UCSD-AML1 (cell line): ENCODE measurements at regions not wholly inside any gene's neighbourhood (a gene's known extent, or its start where the extent isn't known, plus 50 kb on each side); places are given as distances from the start of the nearest gene placed in this dataset.

Experiments
- DNase-seq: peaks from one replicate; lab custom pipeline; 2025; ENCODE audit not compliant: unreplicated experiment; lab: John Stamatoyannopoulos, UW

DNA sequence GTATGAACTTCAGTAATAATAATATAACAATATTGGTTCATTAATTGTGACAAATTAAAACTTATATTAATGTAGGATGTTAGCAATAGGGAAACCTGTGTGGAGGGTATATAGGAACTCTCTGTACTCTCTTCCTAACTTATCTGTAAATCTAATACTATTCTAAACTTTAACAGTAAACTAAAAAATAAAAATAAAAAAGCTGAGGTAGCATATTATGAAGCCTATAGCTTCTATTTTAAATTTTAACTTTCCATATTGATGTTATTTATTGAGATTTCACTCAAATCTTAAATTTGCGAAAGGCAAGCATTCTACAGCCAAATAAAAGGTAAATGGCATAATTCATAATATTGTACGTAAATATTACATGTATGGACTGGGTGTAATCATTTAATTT, 326.4 kb downstream of the MEI4 start:
- DNase-seq: no peak

- no peak for DNase-seq
These were observed 333.7 kb downstream of the MEI4 start for GRCh38 chr6:77986380-77987034.

DNA sequence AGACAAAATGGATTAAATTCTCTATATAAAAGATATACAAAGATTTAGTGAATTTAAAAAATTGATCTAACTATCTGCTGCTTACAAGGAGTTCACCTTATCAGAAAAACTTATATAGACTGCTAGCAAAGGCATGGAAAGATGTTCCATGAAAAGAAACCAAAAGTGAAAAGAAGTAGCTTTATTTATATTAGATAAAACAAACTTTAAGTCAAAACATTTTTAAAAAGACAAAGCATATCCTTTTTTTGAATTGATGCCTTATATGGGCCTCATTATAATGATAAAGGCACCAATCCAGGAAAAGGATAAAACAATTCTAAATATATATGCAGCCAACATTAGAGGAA, 334.2 kb downstream of the MEI4 start:
- no peak for DNase-seq

DNA sequence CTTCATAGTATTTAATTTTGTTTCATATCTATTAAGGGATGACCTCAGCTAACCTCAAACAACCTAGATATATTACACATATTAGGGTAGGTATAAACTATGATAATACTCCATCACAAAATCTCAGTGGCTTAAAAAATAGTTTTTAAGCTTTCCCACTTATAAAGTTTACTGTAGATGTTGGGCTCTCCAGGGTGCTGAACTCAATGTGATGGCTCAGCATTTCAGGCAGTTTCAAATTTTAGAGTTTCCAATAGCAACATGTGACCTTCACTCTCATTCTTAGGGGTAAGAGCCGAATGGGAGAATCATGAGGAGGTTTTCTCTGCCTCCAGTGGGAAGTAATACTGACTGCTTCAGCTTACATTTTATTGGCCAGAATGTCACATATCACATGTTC, 357.3 kb downstream of the MEI4 start:
- no peak for DNase-seq

GRCh38 chr6:78020586-78020985, 367.7 kb downstream of the MEI4 start:
- DNase-seq: no peak

DNA sequence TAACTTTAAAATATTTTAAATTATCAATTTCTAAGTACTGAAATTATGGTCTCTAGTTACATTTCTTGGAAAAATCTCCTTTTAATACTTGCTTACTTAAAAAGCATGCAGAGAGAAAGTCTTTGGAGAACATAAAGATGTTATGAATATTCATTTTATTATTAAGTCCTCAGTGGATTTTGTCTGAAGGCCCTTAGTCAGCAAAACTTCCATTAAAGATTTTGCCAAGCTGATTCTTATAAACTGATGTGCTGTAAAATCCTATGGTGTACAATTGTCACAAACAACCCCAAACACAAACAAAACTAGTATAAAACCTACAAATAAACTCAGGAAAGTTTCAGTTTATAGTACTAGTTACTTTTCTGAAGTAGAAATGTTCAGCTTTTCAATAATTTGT, 372.7 kb downstream of the MEI4 start:
- DNase-seq: no peak

DNA sequence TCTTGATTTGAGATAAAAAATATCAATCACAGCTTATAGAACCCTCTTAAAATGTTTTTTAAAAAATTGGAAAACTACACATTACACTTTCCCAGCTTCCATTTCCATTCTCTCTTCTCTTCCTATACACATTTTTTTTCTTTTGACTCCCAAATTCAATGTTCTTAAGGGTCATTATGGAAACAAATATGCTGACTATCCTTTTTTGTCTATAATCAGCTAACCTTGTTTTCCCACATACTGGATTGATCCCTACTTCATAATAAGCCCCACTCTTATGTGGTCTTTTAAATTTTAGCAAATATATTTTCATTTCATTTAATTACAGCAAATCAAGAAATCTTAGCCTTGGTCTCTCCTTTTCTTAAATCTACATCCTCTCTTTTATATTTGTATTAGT, 378.4 kb downstream of the MEI4 start:
- DNase-seq: no peak

DNA sequence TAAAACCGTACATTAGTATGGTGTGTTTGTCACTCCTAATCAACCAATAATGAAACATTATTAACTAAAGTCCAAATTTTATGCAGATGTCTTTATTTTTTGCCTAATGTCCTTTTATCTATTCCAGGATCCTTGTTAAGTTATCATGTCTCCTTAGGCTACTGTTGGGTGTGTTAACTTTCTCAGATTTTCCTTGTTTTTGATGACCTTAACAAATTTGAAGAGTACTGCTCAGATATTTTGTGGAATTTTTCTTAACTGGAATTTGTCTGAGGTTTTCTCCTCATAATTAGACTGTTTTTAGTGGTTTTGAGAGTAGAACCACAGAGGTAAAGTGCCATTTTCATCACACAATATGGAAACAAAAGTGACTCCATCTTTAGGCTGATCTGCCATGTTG, 406.3 kb downstream of the MEI4 start:
- DNase-seq: no peak

GRCh38 chr6:78062993-78063392, 410.2 kb downstream of the MEI4 start:
- DNase-seq: no peak

DNA sequence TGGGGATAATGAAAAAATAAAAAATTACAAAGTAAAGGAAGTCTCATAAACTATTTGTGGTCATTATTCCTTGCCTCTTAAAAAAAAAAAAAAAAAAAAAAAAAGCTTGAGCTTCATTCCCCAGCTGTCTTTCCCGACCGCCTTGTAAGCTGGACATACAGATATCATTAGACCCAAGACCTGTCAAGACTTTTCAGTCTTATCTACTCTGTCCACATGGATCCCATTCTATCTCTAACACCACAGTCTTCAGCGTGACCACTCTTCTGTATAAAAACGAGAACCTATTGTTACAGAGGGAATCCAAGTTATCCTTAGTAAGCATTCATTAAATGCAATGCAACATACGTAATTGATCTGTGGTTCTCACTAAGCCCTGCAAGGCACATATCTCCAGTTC, 423.5 kb downstream of the MEI4 start:
- no peak for DNase-seq

DNA sequence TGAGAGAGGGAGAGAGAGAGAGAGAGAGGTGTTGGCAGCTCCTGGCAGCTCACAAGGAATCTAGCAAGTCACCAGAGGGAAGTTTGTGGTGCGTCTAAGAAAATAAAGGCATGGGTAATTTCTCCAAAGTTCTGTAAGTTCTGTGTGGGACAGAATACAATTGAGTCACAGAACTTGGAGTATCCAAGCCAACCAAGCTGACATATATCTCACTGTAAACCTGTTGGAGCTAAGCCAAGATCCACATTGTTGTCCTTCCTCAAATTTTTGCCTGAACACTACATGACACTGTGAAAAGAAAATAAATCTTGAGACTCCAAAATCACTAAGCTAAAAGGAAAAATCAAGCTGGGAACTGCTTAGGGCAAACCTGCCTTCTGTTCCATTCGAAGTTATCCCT, 436.7 kb downstream of the MEI4 start:
- DNase-seq: no peak

DNA sequence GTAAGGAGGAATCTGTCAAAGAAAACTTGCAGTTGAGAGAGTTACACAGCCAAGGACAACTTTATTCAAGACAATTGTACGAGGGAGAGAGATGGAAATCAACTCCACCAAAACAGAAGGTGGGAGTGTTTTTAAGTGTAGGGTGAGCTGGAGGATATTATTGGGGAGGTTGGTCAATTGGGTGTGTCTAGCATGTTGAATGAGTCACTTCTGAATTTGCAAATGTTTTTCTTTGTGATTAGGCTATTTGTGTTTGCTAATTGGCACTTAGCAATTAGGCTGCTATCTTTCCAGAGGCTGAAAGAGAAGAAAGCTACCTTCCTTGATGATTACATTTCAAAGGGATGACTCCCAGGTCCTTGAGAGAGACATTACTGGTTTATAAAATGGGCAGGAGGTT, 441.1 kb downstream of the MEI4 start:
- DNase-seq: no peak

- DNase-seq: no peak
These were observed 448.5 kb downstream of the MEI4 start for GRCh38 chr6:78101387-78101786.

DNA sequence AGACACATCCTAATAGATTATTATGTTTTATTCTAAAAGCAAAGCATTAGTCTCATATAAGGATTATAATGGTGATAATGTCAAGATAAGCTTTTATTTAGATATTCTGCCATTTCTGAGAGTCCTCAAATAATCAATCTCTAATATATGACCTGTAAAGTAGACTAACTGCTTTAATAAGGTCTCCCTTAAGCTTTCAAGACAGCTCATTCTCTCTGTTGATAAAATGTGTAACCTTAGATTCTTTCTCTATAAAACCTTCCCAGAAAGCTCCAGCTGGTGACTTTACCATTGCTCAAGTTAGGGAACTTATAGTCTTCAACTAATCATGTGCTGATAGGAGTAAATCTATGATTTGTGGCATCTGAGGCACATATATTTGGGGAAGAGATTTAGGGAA, 457.8 kb downstream of the MEI4 start:
- no peak for DNase-seq

DNA sequence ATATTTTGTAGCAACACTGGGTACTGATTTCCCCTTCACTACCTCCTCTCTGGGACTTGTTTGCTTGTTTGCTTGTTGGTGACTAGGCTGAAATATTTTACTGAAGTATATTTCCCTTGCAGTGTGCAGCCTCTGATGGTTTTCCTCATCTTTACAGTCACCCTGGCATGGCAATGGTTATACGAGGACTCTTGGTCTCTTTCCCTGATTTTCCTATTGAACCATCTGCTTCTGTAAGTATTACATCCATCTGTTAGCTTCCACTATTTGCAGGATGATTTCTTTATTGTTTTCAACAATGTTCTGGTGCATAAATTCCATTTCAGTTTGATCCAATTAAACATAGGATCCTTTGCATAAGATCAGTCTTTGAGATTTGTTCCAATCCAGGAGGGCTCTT, 465.1 kb downstream of the MEI4 start:
- DNase-seq: no peak

DNA sequence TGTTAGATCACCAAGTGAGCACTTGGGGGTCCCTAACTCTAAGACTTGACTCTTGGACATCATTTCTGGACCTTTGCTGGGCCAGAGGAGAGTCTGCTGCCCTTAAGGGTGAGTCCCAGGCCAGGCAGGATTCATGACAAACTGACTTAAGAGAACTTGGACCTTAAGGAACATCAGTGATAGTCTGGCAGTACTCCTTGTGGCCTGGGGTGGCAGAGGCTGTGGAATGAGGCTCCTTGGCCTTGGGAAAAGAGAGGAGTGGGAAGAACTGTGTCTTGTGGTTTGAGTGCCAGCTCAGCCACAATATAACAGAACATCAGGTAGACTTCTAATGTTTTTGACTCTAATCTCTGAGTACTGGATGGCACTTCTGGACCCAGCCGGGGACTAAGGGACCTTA, 478.7 kb downstream of the MEI4 start:
- DNase-seq: no peak

DNA sequence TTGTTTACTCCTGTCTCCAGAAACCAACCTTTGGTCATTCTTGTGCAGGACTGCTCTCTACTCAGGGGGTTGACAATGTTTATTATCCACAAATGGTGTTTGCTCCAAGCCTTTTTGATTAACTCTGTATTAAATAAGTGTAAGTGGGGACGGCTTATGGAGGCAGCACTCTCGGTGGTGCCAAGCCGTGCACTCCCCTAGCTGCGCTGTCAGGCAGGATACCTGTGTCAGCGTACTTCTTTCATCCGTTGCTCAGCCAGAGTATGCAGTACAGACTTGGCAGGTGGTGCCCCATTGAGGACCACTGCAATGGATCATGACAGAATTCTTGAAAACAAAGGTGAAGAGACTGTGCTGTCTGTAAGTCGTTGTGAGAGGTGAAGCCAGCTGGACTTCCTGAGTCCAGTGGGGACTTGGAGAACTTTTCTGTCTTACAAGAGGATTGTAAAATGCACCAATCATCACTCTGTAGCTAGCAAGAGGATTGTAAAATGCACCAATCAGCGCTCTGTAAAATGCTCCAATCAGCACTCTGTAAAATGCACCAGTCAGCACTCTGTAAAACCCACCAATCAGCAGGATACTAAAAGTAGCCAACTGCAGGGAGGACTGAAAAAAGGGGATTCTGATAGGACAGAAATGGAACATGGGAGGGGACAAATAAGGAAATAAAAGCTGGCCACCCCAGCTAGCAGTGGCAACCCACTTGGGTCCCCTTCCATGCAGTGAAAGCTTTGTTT, 480.0 kb downstream of the MEI4 start:
- DNase-seq: no peak

DNA sequence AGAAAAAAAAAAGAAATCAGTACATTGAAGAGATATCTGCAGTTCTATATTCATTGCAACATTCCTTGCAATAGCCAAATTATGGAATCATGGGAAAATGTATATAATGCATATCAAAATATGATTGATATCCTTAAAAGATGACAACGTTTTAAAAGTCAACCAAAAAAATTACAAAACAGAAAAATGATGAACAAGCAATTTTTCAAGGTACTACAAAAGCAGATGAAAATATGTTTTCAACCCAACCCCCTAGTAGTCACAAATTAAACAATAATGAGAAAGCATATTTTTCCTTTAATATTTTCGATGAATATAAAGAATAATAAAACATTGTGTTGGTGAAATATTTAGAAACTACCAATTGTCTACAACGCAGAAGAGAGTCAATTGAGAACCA, 497.6 kb downstream of the MEI4 start:
- DNase-seq: no peak

DNA sequence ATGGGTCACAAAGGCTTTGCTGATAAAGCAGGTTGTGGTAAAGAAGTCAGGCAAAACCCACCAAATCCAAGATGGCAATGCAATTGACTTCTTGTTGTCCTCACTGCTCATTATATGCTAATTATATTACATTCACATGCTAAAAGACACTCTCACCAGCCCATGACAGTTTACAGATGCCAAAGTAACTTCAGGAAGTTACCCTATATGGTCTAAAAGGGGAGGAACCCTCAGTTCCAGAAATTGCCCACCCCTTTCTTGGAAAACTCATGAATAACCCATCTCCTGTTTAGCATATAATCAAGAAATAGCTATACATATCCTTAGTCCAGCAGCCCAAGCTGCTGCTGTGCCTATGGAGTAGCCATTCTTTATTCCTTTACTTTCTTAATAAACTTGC, 501.1 kb downstream of the MEI4 start:
- no peak for DNase-seq

- no peak for DNase-seq
These were observed 504.8 kb downstream of the MEI4 start for GRCh38 chr6:78157606-78158005.

- DNase-seq: no peak
These were observed 536.1 kb downstream of the MEI4 start for GRCh38 chr6:78188891-78189290.

DNA sequence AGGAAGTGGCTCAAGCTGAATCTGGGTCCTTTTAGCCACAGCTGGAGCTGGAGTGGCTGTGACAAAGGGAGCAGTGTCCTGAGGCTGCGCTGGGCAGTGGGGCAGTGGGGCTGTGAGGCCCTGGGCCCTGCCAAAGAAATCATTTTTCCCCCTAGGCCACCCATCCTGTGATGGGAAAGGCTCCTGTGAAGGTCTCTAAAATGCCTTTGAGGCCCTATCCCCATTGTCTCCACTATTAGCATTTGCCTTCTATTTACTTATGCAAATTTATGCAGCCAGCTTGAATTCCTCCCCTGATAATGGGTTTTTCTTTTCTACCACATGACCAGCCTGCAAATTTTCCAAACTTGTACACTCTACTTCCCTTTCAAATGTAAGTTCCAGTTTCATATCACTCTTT, 539.2 kb downstream of the MEI4 start:
- DNase-seq: no peak

DNA sequence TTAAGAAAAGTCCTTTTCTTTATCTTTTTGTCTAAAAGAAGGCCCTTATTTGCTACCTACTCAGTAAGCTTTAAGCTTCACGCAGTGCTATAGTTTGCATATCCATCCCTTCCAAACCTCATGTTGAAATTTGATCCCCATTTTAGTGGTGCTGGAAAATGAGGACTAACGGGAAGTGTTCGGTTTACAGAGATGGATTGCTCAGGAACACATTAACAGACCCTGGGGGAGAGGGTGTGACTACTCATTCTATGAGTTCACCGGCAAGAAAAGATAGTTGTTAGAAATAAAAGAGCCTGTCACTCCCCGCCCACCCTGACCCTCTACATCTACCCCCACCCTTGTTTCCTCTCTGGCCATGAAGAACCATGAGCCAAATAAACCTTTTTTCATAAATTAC, 546.2 kb downstream of the MEI4 start:
- no peak for DNase-seq
